GM18951 (cell line): ENCODE measurements at regions not wholly inside any gene's neighbourhood (a gene's known extent, or its start where the extent isn't known, plus 50 kb on each side); places are given as distances from the start of the nearest gene placed in this dataset.

Experiments
- POLR2A ChIP-seq: IDR thresholded peaks from 4 replicates; pipeline ENCODE4 v1.6.1; 2011; ENCODE audit warnings: mild to moderate bottlenecking; ENCODE audit not compliant: insufficient read length, insufficient read depth; ENCODE audit errors: extremely low read depth
- in situ Hi-C: fragments of 300-500 bp; cut with MboI; formaldehyde crosslinking; loops from one replicate; pipeline ENCODE4 v1.12.0; 2022; ENCODE audit warnings: low sequenced_read_pairs, mixed read lengths, inconsistent platforms; ENCODE audit not compliant: unreplicated experiment

DNA sequence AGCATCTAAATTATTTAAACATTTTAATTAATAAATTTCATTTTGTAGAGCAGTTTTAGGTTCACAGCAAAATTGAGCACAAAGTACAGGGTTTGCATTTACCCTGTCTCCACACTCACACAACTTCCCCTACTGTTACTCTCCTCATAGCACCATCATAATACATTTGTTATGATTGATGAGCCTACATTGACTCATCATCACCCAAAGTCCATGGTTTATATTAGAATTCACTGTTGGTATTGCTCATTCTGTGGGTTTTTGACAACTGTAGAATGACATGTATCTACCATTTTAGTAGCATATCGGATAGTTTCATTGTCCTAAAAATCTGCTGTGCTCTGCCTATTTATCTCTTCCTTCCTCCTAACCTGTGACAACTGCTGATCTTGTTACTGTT lies 411.1 kb upstream of the MPDZ start:
- in situ Hi-C loops: no loop called here
- TF ChIP-seq POLR2A: no peak

- no peak for TF ChIP-seq POLR2A
- in situ Hi-C loops: no loop called here
These were observed 410.4 kb upstream of the MPDZ start for GRCh38 chr9:13689925-13690324.

GRCh38 chr9:13688990-13689600 lies 409.6 kb upstream of the MPDZ start:
- no peak for TF ChIP-seq POLR2A
- in situ Hi-C loops: no loop called here

DNA sequence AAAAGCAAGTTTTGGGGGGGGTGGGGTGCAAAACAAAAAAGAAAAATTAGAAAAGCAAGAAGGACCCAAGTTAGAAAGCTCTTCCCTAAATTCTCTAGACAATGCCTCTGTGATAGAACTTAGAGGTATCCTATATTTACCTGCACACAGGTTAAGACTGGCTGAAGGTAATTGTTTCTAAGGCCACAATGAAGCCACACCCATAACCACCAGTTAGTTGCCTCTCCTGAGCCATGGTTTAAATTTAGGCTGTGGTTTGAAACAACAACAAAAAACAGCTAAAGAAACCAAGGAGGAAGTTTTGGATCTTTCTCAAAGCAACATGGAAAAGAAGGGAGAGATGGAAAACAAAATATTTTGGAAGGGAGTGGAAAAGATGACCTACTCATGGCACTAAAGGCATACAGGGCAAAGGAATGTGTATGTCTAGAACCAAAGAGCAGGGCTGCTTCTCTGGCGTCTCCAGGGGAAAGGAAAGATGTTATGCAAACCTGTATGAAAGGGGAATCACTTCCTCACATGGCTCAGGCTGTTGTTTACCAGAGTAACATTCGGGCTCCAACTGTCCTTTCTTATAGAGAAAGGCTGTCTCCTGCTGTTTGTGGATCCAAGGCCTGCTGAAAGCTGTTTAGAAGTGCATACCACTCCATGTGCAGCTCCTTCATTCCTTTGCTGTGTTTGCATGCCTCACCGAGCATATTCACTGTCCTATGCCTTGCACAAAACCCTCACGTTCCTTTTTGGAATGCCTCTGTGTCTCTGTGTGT lies 408.9 kb upstream of the MPDZ start:
- no peak for TF ChIP-seq POLR2A
- in situ Hi-C loops: no loop called here

DNA sequence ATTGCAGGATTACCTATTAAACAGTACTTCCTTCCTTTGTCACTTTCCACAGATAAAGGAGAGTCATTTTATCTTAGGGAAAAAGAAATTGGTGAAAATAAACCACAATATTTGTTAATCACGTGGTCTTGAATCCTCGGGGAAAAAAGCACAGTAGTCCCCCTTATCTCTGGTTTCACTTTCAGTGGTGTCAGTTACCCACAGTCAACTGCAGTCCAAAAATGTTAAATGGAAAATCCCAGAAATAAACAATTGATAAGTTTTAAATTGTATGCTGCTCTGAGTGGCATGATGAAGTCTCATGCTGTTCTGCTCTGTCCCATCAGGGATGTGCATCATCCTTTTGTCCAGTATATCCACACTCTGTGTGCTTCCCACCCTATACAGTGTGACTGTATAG lies 405.2 kb upstream of the MPDZ start:
- TF ChIP-seq POLR2A: no peak
- in situ Hi-C loops: no loop called here

DNA sequence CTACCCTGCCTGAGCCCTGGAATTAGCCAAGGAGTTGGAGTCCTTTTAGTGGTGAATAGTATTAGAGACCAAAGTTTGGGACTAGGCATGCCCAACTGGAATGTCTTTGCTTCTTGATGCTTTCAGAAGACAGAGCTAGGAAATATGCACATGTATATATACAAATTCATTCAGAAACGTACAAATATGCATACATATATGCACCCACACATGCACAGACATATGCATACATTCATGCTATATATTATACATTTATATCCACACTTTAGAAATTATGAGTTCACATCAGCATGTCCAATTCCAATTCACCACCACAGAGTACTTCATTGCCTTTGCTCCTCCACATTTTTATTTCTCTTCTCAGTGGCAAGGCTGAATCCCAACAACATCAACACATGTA lies 398.3 kb upstream of the MPDZ start:
- in situ Hi-C loops: no loop called here
- no peak for TF ChIP-seq POLR2A

- in situ Hi-C loops: no loop called here
- no peak for TF ChIP-seq POLR2A
These were observed 396.1 kb upstream of the MPDZ start for GRCh38 chr9:13675638-13676000.

DNA sequence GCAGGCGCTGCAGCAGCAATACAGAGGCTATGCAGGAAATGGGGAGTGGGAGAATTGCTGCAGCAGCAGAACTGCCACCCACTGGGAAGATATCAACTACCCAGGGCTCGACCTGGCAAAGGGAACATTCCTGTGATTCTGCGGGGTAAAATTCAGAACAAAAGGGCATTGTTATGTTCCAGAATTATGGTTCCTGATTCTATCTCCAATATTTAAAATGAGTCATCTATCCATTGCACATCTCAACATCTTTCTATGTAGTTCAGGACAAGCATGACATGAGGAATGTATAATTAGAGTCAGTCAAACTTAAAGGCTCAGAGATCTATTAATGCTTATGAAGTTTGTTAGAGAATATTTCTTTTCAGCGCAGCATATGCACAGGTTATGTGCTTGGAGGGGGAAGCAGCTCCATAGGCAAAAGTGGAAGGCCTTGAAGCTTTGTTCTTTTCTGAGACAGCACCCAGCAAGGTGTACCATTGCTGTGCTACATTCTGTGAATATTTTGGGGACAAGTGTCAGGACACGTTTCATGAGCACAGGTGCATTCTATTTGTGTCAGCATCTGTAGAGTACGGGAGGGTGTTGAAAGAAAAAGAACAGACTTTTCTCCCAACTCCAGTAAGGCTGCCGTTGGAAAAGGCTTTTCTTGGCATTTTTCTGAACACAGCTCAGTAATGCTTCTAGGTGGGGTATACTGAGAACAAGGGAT lies 395.6 kb upstream of the MPDZ start:
- TF ChIP-seq POLR2A: no peak
- in situ Hi-C loops: no loop called here

GRCh38 chr9:13673348-13673747 lies 393.9 kb upstream of the MPDZ start:
- no peak for TF ChIP-seq POLR2A
- in situ Hi-C loops: no loop called here

- TF ChIP-seq POLR2A: no peak
- in situ Hi-C loops: no loop called here
These were observed 386.1 kb upstream of the MPDZ start for GRCh38 chr9:13665418-13666066.

GRCh38 chr9:13661014-13661413 lies 381.5 kb upstream of the MPDZ start:
- in situ Hi-C loops: no loop called here
- no peak for TF ChIP-seq POLR2A

- in situ Hi-C loops: no loop called here
These were observed 372.6 kb upstream of the MPDZ start for GRCh38 chr9:13651969-13652663.

DNA sequence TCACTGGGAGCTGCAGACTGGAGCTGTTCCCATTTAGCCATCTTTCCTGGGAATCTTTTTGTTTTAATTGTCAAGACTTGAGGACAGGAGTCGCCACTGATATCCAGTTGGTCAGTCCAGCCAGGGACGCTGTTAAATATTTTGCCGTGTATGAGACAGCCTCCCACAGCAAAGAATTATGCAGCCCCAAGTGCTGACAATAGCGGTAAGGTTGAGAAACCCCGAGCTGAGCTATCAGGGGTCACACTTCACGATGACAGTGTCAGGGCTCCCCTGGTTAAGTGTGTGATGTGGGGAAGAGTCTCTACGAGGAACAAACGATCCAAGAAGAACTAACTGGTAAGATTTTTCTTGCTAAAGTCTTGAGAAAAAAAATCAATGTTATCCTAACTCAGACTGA lies 372.0 kb upstream of the MPDZ start:
- TF ChIP-seq POLR2A: no peak
- in situ Hi-C loops: no loop called here

More at GRCh38 chr9:13651969-13652663, 372.6 kb upstream of the MPDZ start:
- no peak for TF ChIP-seq POLR2A
